ENCODE measurements at regions not wholly inside any gene's neighbourhood (a gene's known extent, or its start where the extent isn't known, plus 50 kb on each side); places are given as distances from the start of the nearest gene placed in this dataset.
"Not testable (repeated sequence)": the region's sequence is repeated elsewhere in the genome, so short reads cannot be mapped to it uniquely, and the experiment has no call there.

DNA sequence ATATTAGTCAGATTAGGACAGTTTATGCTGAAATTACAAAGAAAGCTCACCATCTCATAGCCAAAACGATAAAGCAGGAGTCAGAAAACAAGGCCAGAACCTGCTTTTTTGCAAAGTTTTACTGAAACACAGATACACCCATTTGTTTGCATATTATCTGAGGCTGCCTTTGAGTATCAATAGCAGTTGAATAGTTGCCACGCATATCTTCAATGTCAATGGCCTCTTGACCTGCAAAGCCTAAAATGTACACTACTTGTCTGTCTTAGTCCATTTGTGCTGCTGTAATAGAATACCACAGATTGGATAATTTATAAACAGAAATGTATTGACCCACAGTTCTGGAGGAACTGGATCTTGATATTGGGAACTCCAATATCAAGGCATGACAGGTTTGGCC is 94.1 kb upstream of the NT5E start:
- DNase-seq, result no peak

DNA sequence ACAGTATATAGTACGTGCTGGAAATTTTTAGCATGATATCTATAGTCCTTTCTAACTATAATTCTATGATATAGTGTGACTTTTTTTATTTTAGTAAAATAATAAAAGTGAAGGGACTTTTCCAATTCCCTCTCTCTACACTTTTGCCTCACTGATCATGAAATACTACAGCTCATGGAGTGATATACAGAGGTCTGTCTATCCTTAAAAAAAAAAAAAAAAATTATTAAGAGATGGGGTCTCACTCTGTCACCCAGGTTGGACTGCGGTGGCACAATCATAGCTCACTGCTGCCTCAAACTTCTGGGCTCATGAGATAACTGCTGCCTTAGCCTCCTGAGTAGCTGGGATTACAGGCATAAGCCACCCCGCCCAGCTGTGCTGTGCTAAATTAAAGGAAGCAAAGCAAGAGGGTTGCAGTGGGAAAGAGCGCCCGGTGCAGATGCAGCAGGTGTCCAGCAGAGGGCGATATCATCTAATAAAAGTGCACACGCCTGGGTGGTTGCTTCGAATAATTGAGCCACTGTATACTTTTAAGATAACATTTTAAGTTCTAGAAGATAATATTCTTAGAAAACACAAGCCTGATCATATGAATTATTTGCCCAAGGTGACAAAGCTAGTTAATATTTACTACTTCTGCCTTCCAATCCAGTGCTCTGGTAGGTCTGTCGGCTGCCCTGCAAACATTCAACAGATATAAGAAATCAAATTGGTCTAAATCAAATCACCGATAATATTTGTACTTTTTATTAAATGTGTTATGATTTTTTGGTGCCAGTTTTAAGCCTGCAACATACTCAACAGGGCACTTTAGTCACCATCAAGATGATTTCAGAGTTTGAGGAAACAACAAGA is 94.9 kb upstream of the NT5E start:
- peak; percentile 19 to 23 for DNase-seq

DNA sequence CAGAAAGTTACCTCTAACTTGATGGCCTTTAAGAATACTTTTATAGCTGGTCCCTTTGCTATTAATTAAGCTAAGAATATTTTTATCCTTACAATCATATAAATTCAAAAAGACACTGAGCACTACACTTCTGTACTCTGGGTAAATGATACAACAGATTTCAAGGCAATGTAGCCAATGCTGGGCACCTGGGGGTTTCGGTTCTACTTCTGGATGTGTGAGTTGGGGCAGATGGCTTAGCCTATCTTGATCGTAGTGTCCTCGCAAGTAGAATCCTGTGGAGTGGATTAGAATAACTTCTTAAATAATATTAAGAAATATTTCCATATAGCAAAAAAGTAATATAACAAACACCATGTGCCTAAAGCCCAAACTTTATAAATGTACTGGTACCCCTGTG is 96.9 kb upstream of the NT5E start:
- DNase-seq, result no peak

DNA sequence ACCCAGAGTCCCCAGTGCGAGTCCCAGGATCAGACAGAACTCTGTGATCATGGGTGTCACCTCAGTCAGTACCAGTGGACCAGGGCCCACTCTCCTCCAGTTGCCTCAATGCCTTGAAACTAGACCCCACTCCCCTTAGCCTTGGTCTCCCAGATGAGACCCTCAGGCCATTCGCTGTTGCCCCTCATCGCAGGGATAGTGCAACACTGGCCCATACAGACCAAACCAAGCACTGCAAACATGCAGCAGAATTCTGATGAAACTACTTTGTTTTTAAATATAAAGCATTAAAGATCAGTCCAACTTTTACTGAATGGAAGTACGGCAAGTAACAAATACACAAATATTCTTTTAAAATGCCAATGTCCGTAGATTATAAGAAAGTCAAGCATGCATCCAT is 101.2 kb upstream of the NT5E start:
- no peak for DNase-seq

DNA sequence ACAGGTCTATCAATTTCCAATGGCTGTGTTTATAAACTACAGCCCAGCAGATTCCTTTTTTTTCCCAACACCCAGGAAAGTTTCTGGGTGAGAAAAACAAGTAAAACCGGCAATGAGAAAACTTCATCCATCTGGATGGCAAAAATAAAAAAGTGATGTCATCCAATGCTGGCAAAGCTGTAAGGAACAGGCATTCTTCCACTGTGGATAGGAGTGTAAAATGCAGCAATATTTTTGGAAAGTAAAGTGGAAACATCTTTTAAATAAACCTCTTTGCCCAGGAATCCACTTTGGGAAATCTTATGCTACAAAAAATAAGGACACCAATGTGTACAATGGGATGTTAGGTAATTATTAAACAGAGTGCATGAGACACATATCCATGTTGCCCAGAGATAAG is 102.1 kb upstream of the NT5E start:
- no peak for DNase-seq

DNA sequence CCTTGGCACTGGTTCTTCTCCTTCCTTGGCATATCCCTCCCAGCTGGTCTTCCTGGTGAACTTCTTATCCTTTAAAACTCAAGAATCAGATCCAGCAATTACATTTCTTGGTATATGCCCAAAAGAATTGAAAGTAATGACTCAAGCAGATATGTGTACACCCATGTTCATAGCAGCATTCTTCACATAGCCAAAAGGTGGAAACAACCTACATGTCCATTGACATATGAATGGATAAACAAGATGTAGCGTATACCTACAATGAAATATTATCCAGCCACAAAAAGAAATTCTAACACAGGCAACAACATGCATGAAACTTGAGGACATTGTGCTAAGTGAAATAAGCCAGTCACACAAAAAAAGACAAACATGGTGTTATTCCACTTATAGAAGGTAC is 103.7 kb upstream of the NT5E start:
- no peak for DNase-seq

DNA sequence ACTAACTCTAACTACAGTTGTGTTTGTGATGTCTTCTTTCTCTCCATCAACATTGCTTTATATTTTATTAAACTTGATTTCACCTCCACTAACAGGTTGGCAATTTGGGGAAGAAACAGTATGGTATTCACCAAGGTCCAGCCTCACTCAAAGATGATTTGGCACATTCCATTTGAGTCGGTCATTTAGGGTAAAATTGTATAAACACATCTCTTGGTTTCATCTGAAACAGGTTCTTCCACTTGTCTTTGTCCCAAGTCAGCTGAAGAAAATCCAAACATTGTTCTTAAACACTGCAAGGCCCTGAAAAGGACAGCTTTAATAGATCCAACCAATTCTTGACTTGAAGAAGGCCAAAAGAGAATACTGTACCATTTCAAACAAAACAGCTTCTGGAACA is 104.9 kb upstream of the NT5E start:
- no peak for DNase-seq

DNA sequence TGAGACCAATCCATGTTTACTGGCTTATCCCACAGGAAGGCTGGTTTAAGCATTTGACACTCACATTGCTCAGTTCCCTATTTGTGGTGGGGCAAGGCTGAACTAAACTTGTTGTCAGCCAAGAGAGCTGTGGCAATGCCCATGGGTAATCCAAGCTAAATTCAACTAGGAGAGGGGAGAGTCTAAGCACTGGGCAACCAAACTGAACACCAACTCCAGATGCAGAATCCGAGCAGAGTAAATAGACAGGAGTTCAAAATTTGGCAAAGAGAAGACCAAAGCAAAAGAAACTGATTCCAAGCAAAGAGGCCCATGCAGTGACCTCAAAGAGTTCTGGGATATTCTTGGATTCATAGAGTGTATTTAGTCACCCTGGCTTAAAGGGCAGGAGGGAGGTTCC is 106.5 kb upstream of the NT5E start:
- DNase-seq, result no peak

DNA sequence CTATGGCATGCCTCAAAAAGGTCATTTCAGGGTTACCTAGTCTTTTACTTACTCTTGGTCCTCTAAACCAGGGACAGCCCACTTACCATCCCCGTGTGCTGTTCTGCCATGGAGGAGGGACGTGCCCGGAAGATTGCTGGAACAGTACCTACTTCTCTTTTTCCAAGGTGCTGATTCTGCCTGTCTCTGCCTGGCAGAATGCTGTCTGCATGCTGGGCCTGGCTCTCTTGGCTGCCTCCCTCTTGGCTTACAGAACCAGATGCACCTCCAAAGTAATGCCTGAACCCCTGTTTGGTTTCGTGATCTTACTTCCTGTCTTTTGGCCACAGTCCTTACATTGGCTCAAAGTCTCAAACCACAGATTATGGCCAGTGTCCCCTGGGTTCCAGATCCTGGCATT is 120.7 kb upstream of the NT5E start:
- no peak for DNase-seq

DNA sequence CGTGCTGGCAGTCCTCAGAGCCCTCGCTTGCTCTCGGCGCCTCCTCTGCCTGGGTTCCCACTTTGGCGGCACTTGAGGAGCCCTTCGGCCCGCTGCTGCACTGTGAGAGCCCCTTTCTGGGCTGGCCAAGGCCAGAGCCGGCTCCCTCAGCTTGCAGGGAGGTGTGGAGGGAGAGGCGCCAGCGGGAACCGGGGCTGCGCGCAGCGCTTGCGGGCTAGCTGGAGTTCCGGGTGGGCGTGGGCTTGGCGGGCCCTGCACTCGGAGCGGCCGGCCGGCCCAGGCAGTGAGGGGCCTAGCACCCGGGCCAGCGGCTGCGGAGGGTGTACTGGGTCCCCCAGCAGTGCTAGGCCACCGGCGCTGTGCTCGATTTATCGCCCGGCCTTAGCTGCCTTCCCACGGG is 124.1 kb upstream of the NT5E start:
- not testable (repeated sequence) for DNase-seq

DNA sequence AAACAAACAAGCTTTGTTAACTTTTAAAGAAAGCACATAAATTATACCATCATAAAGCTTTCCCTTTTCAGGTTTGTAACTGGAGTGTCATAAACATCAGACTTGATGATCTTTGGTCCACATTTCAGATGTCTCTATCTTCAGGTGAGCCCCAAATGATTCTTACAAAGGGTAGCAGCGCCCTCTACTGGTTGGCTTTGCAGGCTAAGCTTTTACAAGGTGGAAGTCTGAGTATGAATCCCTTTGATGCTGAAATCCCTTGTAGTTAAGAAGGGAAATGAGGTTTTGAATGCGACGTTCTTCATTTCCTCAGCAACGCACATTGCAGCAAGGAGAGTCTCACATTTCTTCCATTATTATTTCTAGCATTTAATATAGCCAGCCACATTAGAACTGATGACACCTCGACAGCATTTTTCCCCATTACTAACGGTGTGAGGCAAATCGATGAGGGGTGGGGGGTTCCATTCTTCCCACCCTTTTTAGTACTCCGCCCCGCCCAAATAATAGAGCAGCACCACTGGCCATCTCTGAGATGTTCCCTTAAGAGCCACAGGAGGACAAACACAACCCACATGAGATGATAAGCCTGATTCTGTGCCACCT is 126.3 kb upstream of the NT5E start:
- DNase-seq, result peak; percentile 46 to 47

DNA sequence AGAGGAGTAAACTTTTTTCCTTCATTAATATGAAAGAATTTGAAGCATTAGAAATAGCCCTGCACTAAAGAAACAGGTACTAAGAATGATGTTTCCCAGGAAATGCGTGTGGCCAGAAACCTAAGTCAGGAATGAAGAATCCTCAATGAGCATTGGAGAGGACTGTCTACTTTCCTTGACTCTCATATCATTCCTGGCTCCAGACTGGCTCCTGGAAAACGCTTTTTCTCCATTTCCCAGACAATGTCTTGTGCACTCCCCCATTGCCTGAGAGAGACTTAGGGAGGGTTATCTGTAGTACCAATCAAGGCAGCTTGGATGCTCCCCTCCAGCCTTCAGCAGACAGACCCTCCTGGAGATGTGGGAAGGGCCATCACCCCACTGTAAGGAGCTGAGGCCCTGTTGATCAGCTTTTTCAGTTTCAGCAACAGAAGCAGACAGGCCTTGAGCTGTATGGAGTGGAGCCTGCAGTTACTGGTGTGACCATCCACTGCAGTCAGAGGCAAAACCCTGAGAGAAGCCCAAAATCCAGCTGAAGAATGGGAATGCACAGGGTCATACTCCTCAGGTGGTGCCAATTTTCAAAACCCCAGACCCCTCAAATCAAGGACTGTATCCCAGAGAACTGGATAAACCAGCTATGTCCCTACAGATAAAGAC is 127.3 kb upstream of the NT5E start:
- DNase-seq, result no peak

DNA sequence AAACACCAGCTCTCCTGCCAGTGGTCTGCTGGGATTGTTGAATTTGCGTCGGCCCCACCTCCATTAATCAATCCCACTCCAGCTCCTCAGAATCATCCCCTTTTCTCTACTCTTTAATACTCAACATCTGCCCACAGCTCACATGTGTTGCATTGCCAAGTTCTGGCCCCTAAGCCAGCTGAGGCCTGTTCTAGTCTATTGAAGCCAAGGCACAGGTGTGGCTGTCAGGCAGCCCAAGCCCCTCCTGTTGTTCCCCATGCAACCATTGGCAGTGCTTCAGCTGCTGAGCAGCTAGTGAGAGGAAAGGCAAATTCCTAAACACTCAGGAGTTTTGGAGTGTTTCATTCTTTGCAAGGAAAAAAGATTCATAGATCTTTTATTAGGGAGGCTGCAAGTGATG is 128.0 kb upstream of the NT5E start:
- DNase-seq, result no peak

DNA sequence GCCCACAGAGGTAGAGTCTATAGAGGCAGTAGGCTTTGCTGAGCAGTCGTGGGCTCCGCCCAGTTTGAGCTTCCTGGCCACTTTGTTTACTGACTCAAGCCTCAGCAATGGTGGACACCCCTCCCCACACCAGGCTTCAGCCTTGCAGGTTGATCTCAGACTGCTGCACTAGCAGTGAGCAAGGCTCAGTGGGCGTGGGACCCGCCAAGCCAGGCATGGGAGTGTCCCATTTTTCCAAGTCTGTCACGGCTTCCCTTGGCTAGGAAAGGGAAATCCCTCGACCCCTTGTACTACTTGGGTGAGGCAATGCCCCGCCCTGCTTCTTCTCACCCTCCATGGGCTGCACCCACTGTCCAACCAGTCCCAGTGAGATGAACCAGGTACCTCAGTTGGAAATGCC is 135.3 kb upstream of the NT5E start:
- no peak for DNase-seq

DNA sequence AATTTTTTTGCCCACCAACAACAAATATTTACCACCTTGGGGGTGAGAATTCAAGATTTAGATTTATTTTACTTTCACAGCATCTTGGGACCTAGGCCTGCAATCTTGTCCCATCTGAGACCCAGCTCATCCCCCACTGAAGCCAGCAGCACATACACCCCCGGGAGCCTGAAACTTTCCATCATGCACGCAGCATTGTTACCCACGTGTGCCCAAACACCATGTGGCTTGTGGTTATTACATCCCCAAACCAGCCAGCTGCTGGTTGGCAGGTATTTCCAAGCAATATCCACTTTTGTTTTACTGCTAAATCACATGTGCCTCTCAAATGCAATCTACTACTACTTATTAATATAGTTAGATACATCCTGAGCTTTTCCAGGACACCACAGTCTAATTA is 149.3 kb upstream of the NT5E start:
- DNase-seq, result no peak

DNA sequence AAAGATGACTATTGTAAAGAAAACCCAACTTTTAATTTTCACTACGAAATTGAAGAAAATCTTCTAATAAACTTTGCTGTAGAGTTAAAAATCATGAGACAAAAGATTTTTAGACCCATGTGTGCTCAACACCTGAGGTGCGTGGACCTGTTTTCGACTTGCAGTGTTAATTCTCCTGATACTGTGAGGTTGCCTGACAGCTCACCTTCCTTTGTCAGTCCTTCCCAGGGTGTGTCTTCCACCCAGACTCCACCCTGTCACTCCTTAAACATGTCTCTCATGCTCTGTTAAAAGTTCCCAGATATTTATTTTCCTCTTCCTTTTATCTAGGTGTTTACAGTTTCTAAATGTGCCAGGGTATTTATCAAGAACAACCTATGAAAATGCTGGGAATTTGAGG is 151.3 kb upstream of the NT5E start:
- no peak for DNase-seq

DNA sequence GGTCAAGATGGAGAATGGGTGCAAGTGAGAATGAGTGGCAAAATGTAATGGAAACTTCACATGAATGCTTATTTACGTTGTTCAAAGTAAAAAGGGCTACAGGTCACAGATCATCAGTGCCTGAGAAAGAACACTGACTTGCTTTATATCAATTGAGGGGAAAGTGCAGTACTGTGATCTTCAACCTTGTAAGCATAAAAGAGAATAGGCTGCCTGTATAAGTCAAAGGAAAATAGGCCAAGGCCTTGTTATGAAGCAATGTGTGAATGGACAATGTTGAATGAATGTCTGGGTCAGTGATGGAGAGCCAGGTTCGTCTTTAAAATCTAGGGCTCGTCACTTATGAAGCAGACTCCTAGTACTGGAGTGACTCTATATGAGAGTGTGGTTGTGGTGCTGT is 158.6 kb upstream of the NT5E start:
- no peak for DNase-seq

DNA sequence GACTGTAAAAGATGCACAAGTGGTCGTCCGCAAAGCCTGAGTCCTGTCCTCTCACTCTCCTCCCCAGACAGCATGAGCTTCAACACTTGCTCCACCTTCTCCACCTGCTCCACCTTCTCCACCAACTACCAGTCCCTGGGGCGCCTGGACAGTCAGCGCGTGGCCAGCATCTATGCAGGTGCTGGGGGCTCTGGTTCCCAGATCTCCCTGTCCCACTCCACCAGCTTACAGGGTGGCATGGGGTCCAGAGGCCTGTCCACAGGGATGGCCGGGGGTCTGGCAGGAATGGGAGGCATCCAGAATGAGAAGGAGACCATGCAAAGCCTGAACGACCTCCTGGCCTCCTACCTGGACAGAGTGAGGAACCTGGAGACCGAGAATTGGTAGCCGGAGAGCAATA is 162.2 kb upstream of the NT5E start:
- DNase-seq, result no peak

DNA sequence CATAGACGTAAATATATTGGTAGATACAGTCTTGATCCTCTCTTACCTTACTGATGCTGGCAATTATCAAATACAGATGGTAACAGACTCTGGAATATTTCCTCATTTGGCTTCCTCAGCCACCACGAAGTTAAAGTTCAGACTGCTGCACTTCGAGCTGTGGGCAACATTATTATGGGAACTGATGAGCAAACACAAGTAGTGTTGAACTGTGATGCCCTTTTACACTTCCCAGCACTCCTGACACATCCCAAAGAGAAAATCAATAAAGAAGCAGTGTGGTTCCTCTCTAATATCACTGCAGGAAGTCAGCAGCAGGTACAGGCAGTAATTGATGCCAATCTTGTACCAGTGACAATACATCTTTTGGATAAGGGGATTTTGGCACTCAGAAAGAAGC is 162.7 kb upstream of the NT5E start:
- no peak for DNase-seq

DNA sequence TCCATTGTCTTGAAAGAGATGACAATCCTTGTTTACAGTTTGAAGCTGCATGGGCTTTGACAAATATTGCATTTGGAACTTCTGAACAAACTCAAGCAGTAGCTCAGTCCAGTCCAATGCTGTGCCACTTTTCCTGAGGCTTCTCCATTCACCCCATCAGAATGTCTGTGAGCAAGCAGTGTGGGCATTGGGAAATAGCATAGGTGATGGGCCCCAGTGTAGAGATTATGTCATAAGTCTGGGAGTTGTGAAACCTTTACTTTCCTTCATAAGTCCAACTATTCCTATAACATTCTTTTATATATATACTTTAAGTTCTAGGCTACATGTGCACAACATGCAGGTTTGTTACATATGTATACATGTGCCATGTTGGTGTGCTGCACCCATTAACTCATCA is 163.4 kb upstream of the NT5E start:
- DNase-seq, result not testable (repeated sequence)

DNA sequence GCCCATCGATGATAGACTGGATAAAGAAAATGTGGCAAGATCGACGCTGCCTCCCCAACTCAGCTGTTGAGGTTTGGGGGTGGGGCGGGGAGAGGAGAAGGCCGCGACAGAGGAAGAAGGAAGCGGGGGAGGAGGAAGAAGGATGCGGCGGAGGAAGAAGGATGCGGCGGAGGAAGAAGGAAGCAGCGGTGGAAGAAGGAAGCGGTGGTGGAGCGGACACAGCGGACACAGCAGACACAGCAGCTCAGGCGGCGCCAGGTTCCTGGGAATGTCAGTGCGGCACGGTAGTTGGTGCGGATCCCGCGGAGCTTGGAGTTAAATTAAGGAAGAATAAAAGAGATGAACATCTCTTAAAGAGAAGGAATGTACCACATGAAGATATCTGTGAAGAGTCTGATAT is 163.9 kb upstream of the NT5E start:
- no peak for DNase-seq

DNA sequence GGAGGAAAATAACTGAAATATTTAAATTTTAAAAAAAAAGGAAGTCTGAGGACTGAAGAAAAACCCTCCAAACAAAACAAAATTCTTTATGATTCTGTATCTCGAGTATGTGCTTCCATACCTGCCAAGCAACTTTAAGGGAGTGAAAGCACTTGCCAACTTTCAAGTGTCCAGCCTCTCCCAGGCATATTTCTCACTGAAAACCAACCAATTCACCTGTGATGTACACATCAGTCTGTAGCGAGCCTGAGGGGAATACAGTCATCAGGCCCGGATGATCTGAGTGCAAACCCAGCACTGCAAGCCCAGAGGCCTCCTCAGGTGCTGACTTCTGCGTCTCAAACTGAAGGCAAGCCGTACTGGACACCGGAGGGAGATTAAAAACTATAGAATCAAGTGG is 164.8 kb upstream of the NT5E start:
- no peak for DNase-seq

DNA sequence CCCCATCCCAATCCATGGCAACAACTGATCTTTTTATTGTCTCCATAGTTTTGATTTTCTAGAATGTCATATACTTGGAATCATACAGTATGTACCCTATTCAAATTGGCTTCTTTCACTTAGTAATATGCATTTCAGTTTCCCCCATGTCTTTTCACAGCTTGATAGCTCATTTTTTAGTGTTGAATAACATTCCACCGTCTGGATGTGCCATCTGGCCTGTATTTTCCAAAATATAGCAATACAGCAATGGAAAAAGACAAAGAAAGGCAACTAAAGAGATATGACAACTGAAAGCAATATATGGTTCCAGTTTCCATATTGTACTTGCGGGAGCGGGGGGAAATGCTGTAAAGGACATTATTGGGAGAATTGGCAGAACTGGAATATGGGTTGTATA is 166.4 kb upstream of the NT5E start:
- DNase-seq, result no peak

DNA sequence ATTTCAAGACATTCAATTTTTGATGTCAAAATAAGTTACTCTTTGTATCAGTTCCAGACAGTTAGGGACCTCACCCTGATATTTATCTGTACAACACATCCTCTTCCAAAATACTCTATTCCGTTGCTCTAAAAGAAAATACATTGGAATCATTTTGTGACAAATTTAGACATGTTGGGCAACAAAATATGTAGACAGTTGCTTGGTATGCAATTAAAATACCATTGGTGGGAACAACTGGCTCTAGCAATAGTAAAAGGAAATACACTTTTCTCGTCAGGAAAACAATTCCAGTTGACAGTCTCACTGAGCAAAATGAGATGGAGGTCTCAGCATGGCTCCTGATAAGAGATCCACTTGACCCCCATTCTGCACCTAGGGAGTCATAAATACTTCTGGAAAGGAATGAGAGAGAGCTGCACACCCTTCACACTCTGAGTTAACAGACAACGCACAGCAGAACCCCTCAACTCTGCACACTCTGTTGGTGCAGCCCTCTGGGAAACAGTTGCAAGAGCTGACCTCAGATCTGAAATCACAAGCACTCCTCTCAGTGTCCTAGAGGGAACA is 171.3 kb upstream of the NT5E start:
- no peak for DNase-seq

All from activated CD4-positive, alpha-beta T cell treated with anti-CD3 and anti-CD28 coated beads, Interleukin-2, amount 50 U/mL, for 4 hours (primary cell).